ENCODE measurements at regions not wholly inside any gene's neighbourhood (a gene's known extent, or its start where the extent isn't known, plus 50 kb on each side); places are given as distances from the start of the nearest gene placed in this dataset.

DNA sequence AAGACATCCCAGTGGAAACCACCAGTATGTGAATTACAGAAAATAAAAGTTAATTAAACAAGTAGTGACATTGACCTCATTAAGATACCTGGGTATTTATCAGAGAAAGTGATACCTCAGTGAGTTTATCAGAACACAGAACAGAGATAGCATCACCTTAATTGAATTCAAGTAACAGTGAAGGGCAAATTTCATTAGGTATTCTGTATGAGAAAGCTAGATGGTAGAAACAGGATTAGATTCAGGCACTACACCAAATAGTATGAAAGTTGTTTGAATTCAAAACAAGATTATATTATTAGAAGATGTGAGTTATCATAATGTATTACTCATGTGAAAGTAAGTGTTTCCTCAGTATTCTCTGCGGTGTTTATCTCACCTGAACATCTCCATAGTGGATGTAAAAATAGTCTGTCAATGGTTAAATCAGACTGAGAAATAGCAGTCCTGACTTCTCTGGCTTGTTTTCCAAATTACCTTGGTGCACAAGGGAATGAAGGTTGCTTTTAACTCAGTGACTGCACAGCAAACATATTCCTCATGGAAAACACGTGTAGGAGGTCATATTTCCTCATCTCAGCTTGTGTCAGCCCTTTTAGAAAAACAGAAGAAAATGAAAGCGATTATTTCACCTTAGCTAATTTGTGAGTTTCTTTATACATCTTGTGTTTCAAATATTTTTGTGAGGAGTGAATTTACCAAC is 79.9 kb upstream of the PCDH18 start:
- no peaks in the 10 kb centered on the region for H3K4me1 ChIP-seq (ENCODE audit: insufficient read depth, low read length, poor library complexity, severe bottlenecking)
- POLR2A ChIA-PET, result interaction anchor here (0.6 to 1.3 kb wide), 2 partner anchors 59 to 184 kb away, joined by 3 to 4 read pairs; no protein-coding TSS in a partner anchor
- no peak overlapping the region for H3K4me3 ChIP-seq (ENCODE audit: low read depth, low read length, poor library complexity, severe bottlenecking)
- no peak overlapping the region for H3K4me2 ChIP-seq (ENCODE audit: low read length)
- no peaks in the 10 kb centered on the region for H4K20me1 ChIP-seq (ENCODE audit: insufficient read depth, low read length)
- CTCF ChIA-PET (ENCODE audit: unreplicated experiment), result no interaction called here
- no peaks in the 10 kb centered on the region for H3K9me3 ChIP-seq (ENCODE audit: low read length)
- TF ChIP-seq, protein P1, sequence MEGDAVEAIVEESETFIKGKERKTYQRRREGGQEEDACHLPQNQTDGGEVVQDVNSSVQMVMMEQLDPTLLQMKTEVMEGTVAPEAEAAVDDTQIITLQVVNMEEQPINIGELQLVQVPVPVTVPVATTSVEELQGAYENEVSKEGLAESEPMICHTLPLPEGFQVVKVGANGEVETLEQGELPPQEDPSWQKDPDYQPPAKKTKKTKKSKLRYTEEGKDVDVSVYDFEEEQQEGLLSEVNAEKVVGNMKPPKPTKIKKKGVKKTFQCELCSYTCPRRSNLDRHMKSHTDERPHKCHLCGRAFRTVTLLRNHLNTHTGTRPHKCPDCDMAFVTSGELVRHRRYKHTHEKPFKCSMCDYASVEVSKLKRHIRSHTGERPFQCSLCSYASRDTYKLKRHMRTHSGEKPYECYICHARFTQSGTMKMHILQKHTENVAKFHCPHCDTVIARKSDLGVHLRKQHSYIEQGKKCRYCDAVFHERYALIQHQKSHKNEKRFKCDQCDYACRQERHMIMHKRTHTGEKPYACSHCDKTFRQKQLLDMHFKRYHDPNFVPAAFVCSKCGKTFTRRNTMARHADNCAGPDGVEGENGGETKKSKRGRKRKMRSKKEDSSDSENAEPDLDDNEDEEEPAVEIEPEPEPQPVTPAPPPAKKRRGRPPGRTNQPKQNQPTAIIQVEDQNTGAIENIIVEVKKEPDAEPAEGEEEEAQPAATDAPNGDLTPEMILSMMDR (conservative IDR thresholded peaks at IDR 0.05; ENCODE audit: low read length), result no peak
- no peak for TF ChIP-seq EZH2phosphoT487 (IDR thresholded peaks at IDR 0.05; ENCODE audit: borderline replicate concordance, low read depth, low read length)
- no TSS peak for BruUV-seq (replicated peaks)
- intact Hi-C loops (cut with micrococcal nuclease; ENCODE audit: unreplicated experiment), result no loop called here
- no peak overlapping the region for H2AFZ ChIP-seq (ENCODE audit: low read length)
- H3K9me2 ChIP-seq (ENCODE audit: insufficient read depth, low read length), result no peaks in the 10 kb centered on the region
- H3K36me3 ChIP-seq (ENCODE audit: insufficient read depth, low read length), result no peaks in the 10 kb centered on the region
- no peak overlapping the region for H3K27ac ChIP-seq (ENCODE audit: low read depth, low read length, poor library complexity, severe bottlenecking)
- DNase-seq (ENCODE audit: low spot score), result no peak
- H3K79me2 ChIP-seq (ENCODE audit: insufficient read depth, low read depth, low read length), result no peaks in the 10 kb centered on the region

DNA sequence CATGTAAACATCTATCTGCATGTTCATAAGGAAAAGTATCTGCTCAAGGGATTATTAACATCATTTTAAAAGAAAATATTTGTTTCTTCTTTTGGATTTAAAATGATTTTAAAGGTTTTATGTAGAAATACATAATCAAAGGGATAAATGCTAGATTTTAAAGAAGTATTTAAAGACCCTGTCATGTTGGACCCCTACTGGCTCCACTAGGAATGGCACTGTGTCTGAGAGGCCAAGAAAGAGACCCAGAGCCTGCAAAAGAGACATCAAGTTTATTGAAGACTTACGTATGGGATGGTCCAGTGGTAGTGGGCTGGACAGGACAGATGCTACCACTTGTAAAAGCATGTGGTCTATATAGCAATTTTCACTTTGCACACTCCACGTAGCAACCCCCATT is 78.7 kb upstream of the PCDH18 start:
- no peak for TF ChIP-seq EZH2phosphoT487 (IDR thresholded peaks at IDR 0.05; ENCODE audit: borderline replicate concordance, low read depth, low read length)
- TF ChIP-seq, protein P1 (conservative IDR thresholded peaks at IDR 0.05; ENCODE audit: low read length), result peak; percentile 60; the same call in 1 of the 2 replicates
- Histone ChIP-seq H3K9me3 (ENCODE audit: low read length) (no peaks in the 10 kb centered on the region), H3K36me3 (ENCODE audit: insufficient read depth, low read length) (no peaks in the 10 kb centered on the region), H3K9me2 (ENCODE audit: insufficient read depth, low read length) (no peaks in the 10 kb centered on the region), H3K79me2 (ENCODE audit: insufficient read depth, low read depth, low read length) (no peaks in the 10 kb centered on the region), H4K20me1 (ENCODE audit: insufficient read depth, low read length) (no peaks in the 10 kb centered on the region), H3K4me2 (ENCODE audit: low read length) (no peak overlapping the region), H2AFZ (ENCODE audit: low read length) (no peak overlapping the region), H3K4me3 (ENCODE audit: low read depth, low read length, poor library complexity, severe bottlenecking) (no peak overlapping the region), H3K4me1 (ENCODE audit: insufficient read depth, low read length, poor library complexity, severe bottlenecking) (no peaks in the 10 kb centered on the region), H3K27ac (ENCODE audit: low read depth, low read length, poor library complexity, severe bottlenecking) (no peak overlapping the region)
- no peak for DNase-seq (ENCODE audit: low spot score)
- no TSS peak for BruUV-seq (replicated peaks)
- ChIA-PET POLR2A (no interaction called here), CTCF (ENCODE audit: unreplicated experiment) (no interaction called here)
- intact Hi-C loops (cut with micrococcal nuclease; ENCODE audit: unreplicated experiment), result no loop called here

DNA sequence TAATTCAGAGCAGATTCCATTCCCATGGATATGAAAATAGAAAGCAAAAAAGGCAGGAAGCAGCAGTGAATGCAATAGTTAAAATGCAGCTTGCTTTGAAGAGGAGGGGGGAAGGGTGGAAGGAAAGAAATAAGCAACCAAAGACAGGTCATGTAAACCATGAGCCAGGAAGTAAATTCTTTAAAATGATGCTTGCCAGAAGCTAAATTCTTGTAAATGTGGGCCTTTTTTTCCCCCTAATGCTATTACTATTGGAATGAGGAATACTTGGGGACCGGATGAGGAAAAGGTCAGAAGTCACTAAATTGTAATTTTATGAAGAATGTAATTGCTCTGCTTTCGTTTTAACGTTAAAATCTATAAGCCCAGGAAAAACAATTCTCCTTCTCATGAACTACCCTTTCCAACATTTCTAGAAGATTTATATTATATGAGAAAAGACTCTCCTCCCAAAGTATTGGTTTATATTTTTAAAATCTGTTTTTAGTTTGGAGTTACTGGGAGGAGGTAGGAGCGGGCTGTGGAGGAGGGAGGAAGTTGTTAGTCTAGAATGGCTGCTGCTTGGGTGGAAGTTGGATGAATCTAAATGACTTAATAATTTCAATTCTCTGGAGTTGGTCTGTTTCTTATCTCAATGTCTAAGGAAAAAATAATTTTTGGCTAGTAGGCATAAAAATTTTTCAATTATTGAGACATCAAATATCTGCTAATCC is 77.6 kb upstream of the PCDH18 start:
- no peaks in the 10 kb centered on the region for H4K20me1 ChIP-seq (ENCODE audit: insufficient read depth, low read length)
- TF ChIP-seq, protein P1 (conservative IDR thresholded peaks at IDR 0.05; ENCODE audit: low read length), result no peak
- no peak for TF ChIP-seq EZH2phosphoT487 (IDR thresholded peaks at IDR 0.05; ENCODE audit: borderline replicate concordance, low read depth, low read length)
- H3K4me1 ChIP-seq (ENCODE audit: insufficient read depth, low read length, poor library complexity, severe bottlenecking), result no peaks in the 10 kb centered on the region
- no peak overlapping the region for H3K4me2 ChIP-seq (ENCODE audit: low read length)
- no peaks in the 10 kb centered on the region for H3K9me3 ChIP-seq (ENCODE audit: low read length)
- no peaks in the 10 kb centered on the region for H3K9me2 ChIP-seq (ENCODE audit: insufficient read depth, low read length)
- H2AFZ ChIP-seq (ENCODE audit: low read length), result no peak overlapping the region
- no peak overlapping the region for H3K27ac ChIP-seq (ENCODE audit: low read depth, low read length, poor library complexity, severe bottlenecking)
- ChIA-PET CTCF (ENCODE audit: unreplicated experiment) (no interaction called here), POLR2A (interaction anchor here (0.6 kb wide), 1 partner anchor 1266 kb away, joined by 3 read pairs; no protein-coding TSS in a partner anchor)
- H3K4me3 ChIP-seq (ENCODE audit: low read depth, low read length, poor library complexity, severe bottlenecking), result no peak overlapping the region
- DNase-seq (ENCODE audit: low spot score), result no peak
- no TSS peak for BruUV-seq (replicated peaks)
- H3K79me2 ChIP-seq (ENCODE audit: insufficient read depth, low read depth, low read length), result no peaks in the 10 kb centered on the region
- H3K36me3 ChIP-seq (ENCODE audit: insufficient read depth, low read length), result no peaks in the 10 kb centered on the region
- intact Hi-C loops (cut with micrococcal nuclease; ENCODE audit: unreplicated experiment), result no loop called here
